ENCODE measurements at regions not wholly inside any gene's neighbourhood (a gene's known extent, or its start where the extent isn't known, plus 50 kb on each side); places are given as distances from the start of the nearest gene placed in this dataset.

DNA sequence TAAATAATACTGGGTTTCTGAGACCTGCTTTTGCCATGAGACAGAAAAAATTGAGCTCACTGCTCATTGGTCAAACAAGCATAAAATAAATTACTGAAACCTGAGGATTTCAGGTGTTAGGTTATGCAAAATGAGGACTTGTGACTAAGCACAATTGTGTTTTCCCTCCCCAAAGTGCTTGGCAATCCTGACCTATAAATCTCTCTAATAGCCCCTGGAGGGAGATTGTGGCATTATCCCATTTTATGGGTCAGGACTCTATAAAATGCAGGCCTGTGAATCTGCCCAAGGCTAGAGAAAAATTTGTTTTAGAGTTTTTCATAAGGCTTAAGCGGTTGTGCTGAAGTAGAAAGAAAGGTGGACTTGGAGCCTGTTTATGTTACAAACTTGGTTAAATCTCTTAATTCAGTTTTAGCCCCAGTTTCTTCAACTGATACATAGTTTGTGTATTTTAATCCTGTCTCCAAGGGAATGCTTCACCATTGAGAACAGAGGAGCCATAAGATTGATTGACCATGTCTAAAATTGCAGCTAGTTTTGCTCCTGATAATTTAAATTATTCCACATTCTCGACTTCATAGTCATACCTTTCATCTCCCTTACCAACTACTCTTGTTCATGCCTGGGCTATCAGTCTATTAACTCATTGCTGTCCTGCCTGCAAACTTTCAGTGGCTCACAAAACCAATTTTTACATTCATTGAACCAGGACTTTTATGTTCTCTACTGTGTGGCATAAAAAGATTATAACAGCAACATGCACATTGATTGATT lies 63.6 kb upstream of the LRRC4C start:
- TF ChIP-seq POLR2A (IDR thresholded peaks at IDR 0.05; ENCODE audit: low read depth), result no peak
- TF ChIP-seq, protein P1, sequence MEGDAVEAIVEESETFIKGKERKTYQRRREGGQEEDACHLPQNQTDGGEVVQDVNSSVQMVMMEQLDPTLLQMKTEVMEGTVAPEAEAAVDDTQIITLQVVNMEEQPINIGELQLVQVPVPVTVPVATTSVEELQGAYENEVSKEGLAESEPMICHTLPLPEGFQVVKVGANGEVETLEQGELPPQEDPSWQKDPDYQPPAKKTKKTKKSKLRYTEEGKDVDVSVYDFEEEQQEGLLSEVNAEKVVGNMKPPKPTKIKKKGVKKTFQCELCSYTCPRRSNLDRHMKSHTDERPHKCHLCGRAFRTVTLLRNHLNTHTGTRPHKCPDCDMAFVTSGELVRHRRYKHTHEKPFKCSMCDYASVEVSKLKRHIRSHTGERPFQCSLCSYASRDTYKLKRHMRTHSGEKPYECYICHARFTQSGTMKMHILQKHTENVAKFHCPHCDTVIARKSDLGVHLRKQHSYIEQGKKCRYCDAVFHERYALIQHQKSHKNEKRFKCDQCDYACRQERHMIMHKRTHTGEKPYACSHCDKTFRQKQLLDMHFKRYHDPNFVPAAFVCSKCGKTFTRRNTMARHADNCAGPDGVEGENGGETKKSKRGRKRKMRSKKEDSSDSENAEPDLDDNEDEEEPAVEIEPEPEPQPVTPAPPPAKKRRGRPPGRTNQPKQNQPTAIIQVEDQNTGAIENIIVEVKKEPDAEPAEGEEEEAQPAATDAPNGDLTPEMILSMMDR (IDR thresholded peaks at IDR 0.05), result no peak

Measured in esophagus muscularis mucosa (tissue), 3 donors.